SK-N-SH (cell line): ENCODE measurements at regions not wholly inside any gene's neighbourhood (a gene's known extent, or its start where the extent isn't known, plus 50 kb on each side); places are given as distances from the start of the nearest gene placed in this dataset.

Experiments used
- CTCF ChIA-PET: fragments of 300-600, 350-600 bp; formaldehyde crosslinking; extraction: SDS; loops from one replicate; lab custom pipeline; 2021; lab: Yijun Ruan, JAX
- POLR2A ChIA-PET: fragments of 350-600 bp; sonication (Branson Sonifier 250); formaldehyde crosslinking; extraction: SDS; loops from one replicate; lab custom pipeline; 2020; ENCODE audit warnings: antibody characterized with exemption, inconsistent platforms; lab: Yijun Ruan, JAX
- DNase-seq: peaks from one replicate; pipeline ENCODE4 v3.0.0; 2012
- H2AFZ ChIP-seq: fragments of 200-600 bp; sonication (generic); 2 replicates; pipeline ENCODE4 v1.8.1; 2016; ENCODE audit warnings: antibody characterized with exemption, mild to moderate bottlenecking, low read depth
- H3F3A ChIP-seq: fragments of 200-600 bp; sonication (generic); replicated peaks from 2 replicates; pipeline ENCODE3; 2016; ENCODE audit warnings: antibody characterized with exemption, mild to moderate bottlenecking; ENCODE audit not compliant: insufficient read depth
- H3K27ac ChIP-seq, 2 experiments: fragments of 200-500 bp in 1 of 2; fragments of 200-600 bp in 1 of 2; sonication (Bioruptor generic) in 1 of 2; sonication (generic), shearing (Covaris generic) in 1 of 2; 2 replicates each; pipeline versions ENCODE4 v1.5.1 to v1.6.1; 2014 to 2016; ENCODE audit warnings: low read depth in 2 of 2, inconsistent platforms in 1 of 2, low read length in 1 of 2, mild to moderate bottlenecking in 1 of 2, mixed read lengths in 1 of 2
- H3K27me3 ChIP-seq: fragments of 200-600 bp; sonication (generic), shearing (Covaris generic); 2 replicates; pipeline ENCODE4 v1.6.1; 2016; ENCODE audit warnings: mixed run types; ENCODE audit not compliant: insufficient read depth
- H3K36me3 ChIP-seq, 2 experiments: fragments of 200-500 bp in 1 of 2; fragments of 200-600 bp in 1 of 2; sonication (Bioruptor generic) in 1 of 2; sonication (generic) in 1 of 2; replicated peaks in 1 of 2; 2 replicates each; pipeline versions ENCODE3 to v1.5.1; 2014 to 2016; ENCODE audit warnings: low read length in 1 of 2, mild to moderate bottlenecking in 1 of 2; ENCODE audit not compliant: insufficient read depth in 2 of 2, control insufficient read depth in 1 of 2
- H3K4me1 ChIP-seq, 2 experiments: fragments of 200-500 bp in 1 of 2; fragments of 200-600 bp in 1 of 2; sonication (Bioruptor generic) in 1 of 2; sonication (generic), shearing (Covaris generic) in 1 of 2; 2 replicates each; pipeline versions ENCODE4 v1.5.1 to v1.6.1; 2014 to 2016; ENCODE audit warnings: low read depth in 1 of 2, low read length in 1 of 2, mixed run types in 1 of 2; ENCODE audit not compliant: insufficient read depth in 2 of 2, control insufficient read depth in 1 of 2
- H3K4me2 ChIP-seq: fragments of 200-600 bp; sonication (generic), shearing (Covaris generic); 2 replicates; pipeline ENCODE4 v1.6.1; 2017; ENCODE audit warnings: mixed run types
- H3K4me3 ChIP-seq, 2 experiments: fragments of 200-500 bp in 1 of 2; fragments of 200-600 bp in 1 of 2; sonication (Bioruptor generic) in 1 of 2; sonication (generic), shearing (Covaris generic) in 1 of 2; 2 replicates each; pipeline versions ENCODE4 v1.5.1 to v1.8.1; 2014 to 2016; ENCODE audit warnings: low read depth in 2 of 2, inconsistent platforms in 1 of 2, low read length in 1 of 2, mild to moderate bottlenecking in 1 of 2, mixed read lengths in 1 of 2, moderate library complexity in 1 of 2
- H3K79me2 ChIP-seq: fragments of 200-600 bp; sonication (generic); 2 replicates; pipeline ENCODE4 v1.8.1; 2017; ENCODE audit warnings: mild to moderate bottlenecking; ENCODE audit not compliant: insufficient read depth
- H3K9ac ChIP-seq: fragments of 200-600 bp; sonication (generic); 2 replicates; pipeline ENCODE4 v1.6.1; 2017; ENCODE audit warnings: mixed run types
- H3K9me2 ChIP-seq: fragments of 200-600 bp; sonication (generic); 2 replicates; pipeline ENCODE4 v1.6.1; 2017; ENCODE audit warnings: mixed run types
- H3K9me3 ChIP-seq: fragments of 200-600 bp; sonication (generic); 2 replicates; pipeline ENCODE4 v1.6.1; 2017; ENCODE audit warnings: mixed run types, mild to moderate bottlenecking, moderate library complexity
- H4K20me1 ChIP-seq: fragments of 200-600 bp; sonication (generic); 2 replicates; pipeline ENCODE4 v1.6.1; 2017; ENCODE audit warnings: mild to moderate bottlenecking, mixed run types; ENCODE audit not compliant: insufficient read depth
- EP300 ChIP-seq, 2 experiments: IDR thresholded peaks; 2 replicates each; pipeline versions ENCODE4 v1.4.0 to v1.6.1; 2012; ENCODE audit warnings: borderline replicate concordance in 1 of 2, low read depth in 1 of 2, low read length in 1 of 2
- JUND ChIP-seq: IDR thresholded peaks from 2 replicates; pipeline ENCODE4 v1.4.0; 2012
- MEF2A ChIP-seq: IDR thresholded peaks from 2 replicates; pipeline ENCODE4 v1.4.0; 2012; ENCODE audit warnings: low read depth, borderline replicate concordance
- MXI1 ChIP-seq: IDR thresholded peaks from 2 replicates; pipeline ENCODE4 v1.6.1; 2012; ENCODE audit warnings: mild to moderate bottlenecking, low read depth, low read length, improper control_type of control experiment
- POLR2AphosphoS5 ChIP-seq: IDR thresholded peaks from 2 replicates; pipeline ENCODE4 v1.6.1; 2012; ENCODE audit warnings: low read depth, low read length
- REST ChIP-seq: IDR thresholded peaks from 2 replicates; pipeline ENCODE4 v1.6.1; 2012; ENCODE audit warnings: mild to moderate bottlenecking, low read depth, low read length, moderate library complexity
- RFX5 ChIP-seq: IDR thresholded peaks from 2 replicates; pipeline ENCODE4 v1.6.1; 2012; ENCODE audit warnings: mild to moderate bottlenecking, improper control_type of control experiment, low read length
- SMC3 ChIP-seq: IDR thresholded peaks from 2 replicates; pipeline ENCODE4 v1.6.1; 2012; ENCODE audit warnings: low read depth, low read length, improper control_type of control experiment
- WGBS: methylation state at CpG from one replicate; pipeline ENCODE4 v1.1.6; 2017; ENCODE audit warnings: low lambda C conversion rate; 5-methylcytosine and 5-hydroxymethylcytosine counted together

- no peak for TF ChIP-seq REST
- TF ChIP-seq JUND: no peak
- no peak for TF ChIP-seq EP300 (IDR thresholded peaks at IDR 0.05; ENCODE audit: borderline replicate concordance in 1 of 2, low read depth in 1 of 2, low read length in 1 of 2)
- TF ChIP-seq, all 33 proteins: peak for 0
Measured at GRCh38 chrX:75642811-75643361, 120.0 kb upstream of the ZDHHC15 start (continued).

DNA sequence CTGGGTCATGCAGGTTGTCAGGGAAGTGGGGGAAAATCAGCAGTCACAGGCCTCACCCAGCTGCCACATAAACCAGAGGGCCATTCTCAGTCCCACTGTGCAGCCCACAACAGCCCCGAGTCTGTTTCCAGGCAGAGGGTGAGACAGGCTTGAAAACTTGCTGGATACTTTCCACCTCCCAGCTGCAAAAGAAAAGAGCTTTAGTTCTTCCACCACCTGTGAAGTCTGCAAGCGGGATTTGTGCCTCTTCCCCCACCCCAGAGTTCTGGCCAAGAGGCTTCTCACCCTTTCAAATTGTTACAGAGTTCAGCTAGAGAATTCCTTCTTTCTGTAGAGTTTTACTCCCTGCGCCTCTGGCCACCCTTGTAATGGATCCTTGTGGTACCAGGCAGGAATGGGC, 115.5 kb upstream of the ZDHHC15 start:
- Histone ChIP-seq H2AFZ (no peak overlapping the region), H3K9me3 (no peaks in the 10 kb centered on the region), H3K36me3 (no peaks in the 10 kb centered on the region), H3K4me1 (no peaks in the 10 kb centered on the region), H3F3A (no peaks in the 10 kb centered on the region), H3K4me2 (no peak overlapping the region), H3K27ac (no peak overlapping the region), H3K4me3 (no peak overlapping the region), H3K9ac (no peak overlapping the region), H3K79me2 (no peaks in the 10 kb centered on the region), H3K27me3 (no peaks in the 10 kb centered on the region), H4K20me1 (no peaks in the 10 kb centered on the region), H3K9me2 (no peaks in the 10 kb centered on the region)
- TF ChIP-seq SMC3 (no peak), MEF2A (no peak), REST (no peak), MXI1 (no peak), RFX5 (no peak), POLR2AphosphoS5 (no peak)
- CTCF ChIA-PET: no interaction called here
- POLR2A ChIA-PET: no interaction called here
- 6% methylated on average over 3 of the region's 3 CpGs for WGBS
- DNase-seq: no peak
